Small intestine (tissue), 7 donors: ENCODE measurements at regions not wholly inside any gene's neighbourhood (a gene's known extent, or its start where the extent isn't known, plus 50 kb on each side); places are given as distances from the start of the nearest gene placed in this dataset.
"Not testable (repeated sequence)": the region's sequence is repeated elsewhere in the genome, so short reads cannot be mapped to it uniquely, and the experiment has no call there.

ENCODE experiments used
- DNase-seq, 2 donors: peaks; one replicate each; pipeline versions ENCODE4 v3.0.0 to v3.0.0-alpha.2; 2013
- FAIRE-seq: peaks from 2 replicates; lab custom pipeline; 2012; peaks lifted over from hg19 to GRCh38; lab: Jason Lieb, UNC
- H3K27ac ChIP-seq, 3 donors: one replicate each; pipeline ENCODE4 v1.5.1; 2013; ENCODE audit warnings: low read length in 2 of 3, mild to moderate bottlenecking in 2 of 3, control low read depth in 1 of 3, inconsistent platforms in 1 of 3, low read depth in 1 of 3, moderate library complexity in 1 of 3
- H3K27me3 ChIP-seq, 3 donors: one replicate each; pipeline ENCODE4 v1.6.1; 2013; ENCODE audit warnings: low read length in 3 of 3, inconsistent platforms in 1 of 3; ENCODE audit not compliant: control insufficient read depth in 3 of 3, insufficient read depth in 3 of 3
- H3K36me3 ChIP-seq, 3 donors: one replicate each; pipeline ENCODE4 v1.6.1; 2013; ENCODE audit warnings: low read length in 3 of 3, inconsistent platforms in 1 of 3, low read depth in 1 of 3, mild to moderate bottlenecking in 1 of 3, moderate library complexity in 1 of 3; ENCODE audit not compliant: control insufficient read depth in 3 of 3, insufficient read depth in 2 of 3
- H3K4me1 ChIP-seq, 3 donors: one replicate each; pipeline ENCODE4 v1.6.1; 2013; ENCODE audit warnings: low read length in 2 of 3, inconsistent platforms in 1 of 3, low read depth in 1 of 3, mild to moderate bottlenecking in 1 of 3, moderate library complexity in 1 of 3; ENCODE audit not compliant: control insufficient read depth in 3 of 3, insufficient read depth in 2 of 3
- H3K4me3 ChIP-seq, 3 donors: one replicate each; pipeline ENCODE4 v1.5.1; 2013; ENCODE audit warnings: low read length in 3 of 3, control low read depth in 1 of 3, inconsistent platforms in 1 of 3, low read depth in 1 of 3, mild to moderate bottlenecking in 1 of 3, moderate library complexity in 1 of 3
- H3K9me3 ChIP-seq, 2 donors: one replicate each; pipeline ENCODE4 v1.6.1; 2013; ENCODE audit warnings: low read depth in 1 of 2, low read length in 1 of 2; ENCODE audit not compliant: control insufficient read depth in 2 of 2, insufficient read depth in 1 of 2
- WGBS, 3 donors: extraction: QIAGEN DNeasy Blood & Tissue Kit; methylation state at CpG; one replicate each; pipeline ENCODE4 v1.1.7; 2013; 5-methylcytosine and 5-hydroxymethylcytosine counted together
- donor health status: healthy with polysubstance abuse.
- donor health status: control.
- donor health status: control.
- donor health status: Bipolar disorder and iron deficiency.
- donor health status: healthy.

DNA sequence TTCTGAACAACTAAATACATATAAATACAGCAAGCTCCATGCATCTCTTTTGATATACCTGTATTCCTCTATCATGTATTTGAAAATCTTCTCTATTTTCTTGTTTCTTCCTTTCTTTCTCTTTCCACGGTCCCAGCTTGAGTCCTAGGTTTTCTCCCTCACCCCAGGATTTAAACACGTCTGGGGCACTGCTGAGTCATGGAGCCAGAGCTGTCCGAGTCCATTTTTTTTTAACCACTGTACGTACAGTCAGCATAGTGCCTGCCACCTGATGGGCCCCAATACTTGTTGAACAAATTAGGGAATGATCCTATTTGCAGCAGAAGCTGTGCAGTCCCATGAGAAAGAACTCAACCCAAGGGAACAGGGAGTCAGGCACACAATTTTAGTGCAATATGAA lies 158.1 kb downstream of the ATP23 start:
- H3K9me3 ChIP-seq, result no peaks in the 10 kb centered on the region
- no peak for DNase-seq
- no peaks in the 10 kb centered on the region for H3K36me3 ChIP-seq
- 69 to 78% (median 76%) methylated on average over 4 of the region's 4 CpGs for WGBS, 3 donors
- no peaks in the 10 kb centered on the region for H3K27me3 ChIP-seq
- FAIRE-seq, result no peak
- H3K4me1 ChIP-seq, result no peaks in the 10 kb centered on the region
- H3K4me3 ChIP-seq, result no peak overlapping the region
- no peak overlapping the region for H3K27ac ChIP-seq

GRCh38 chr12:58104351-58104755 lies 163.0 kb downstream of the ATP23 start:
- H3K27me3 ChIP-seq, result no peaks in the 10 kb centered on the region
- no peaks in the 10 kb centered on the region for H3K9me3 ChIP-seq
- 63 to 67% (median 64%) methylated on average over 4 of the region's 4 CpGs for WGBS, 3 donors
- DNase-seq (no peak), FAIRE-seq (no peak)
- no peak overlapping the region for H3K4me3 ChIP-seq
- H3K27ac ChIP-seq, result no peak overlapping the region
- H3K36me3 ChIP-seq, result no peaks in the 10 kb centered on the region
- no peaks in the 10 kb centered on the region for H3K4me1 ChIP-seq

DNA sequence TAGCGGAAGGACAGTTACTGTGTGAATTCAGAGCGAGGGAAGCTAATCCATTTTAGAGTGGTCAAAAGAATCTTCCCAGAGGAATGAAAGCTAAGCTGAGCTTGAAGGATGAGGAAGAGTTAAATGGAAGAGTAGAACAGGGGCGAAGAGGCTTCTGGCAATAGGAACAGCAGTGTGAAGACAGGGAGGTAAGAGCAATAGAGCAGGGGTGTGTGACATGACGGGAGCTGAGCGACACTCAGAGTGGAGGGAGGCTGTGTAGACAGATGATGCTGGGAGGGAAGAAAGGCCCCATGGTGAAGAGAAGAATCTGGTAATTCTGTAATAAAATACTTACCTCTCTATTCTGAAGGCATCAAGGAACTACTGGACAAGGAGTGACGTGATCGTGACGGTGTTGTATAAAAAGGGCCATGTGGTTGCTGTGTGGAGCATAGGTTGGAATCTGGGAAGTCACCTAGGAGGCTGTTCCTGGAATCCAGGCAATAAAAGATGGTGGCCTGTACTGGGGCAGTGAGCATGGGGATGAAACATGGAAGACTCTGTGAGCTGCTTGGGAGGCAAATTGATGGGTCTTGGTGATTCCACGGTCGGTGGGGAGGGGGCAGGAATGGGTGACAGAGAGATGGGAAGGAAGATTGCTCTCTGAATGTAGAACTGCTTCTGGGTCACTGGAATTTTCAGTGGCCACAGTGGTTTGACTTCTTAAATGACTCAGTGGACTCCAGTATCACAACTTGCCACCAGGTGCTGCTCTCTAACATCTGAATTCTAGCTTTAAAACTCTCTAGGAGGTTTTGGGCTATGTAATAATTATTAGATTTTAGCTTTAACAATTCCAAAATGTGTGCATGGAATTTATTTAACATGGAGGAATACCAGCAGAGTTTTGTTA lies 164.1 kb downstream of the ATP23 start:
- no peaks in the 10 kb centered on the region for H3K36me3 ChIP-seq
- FAIRE-seq (no peak), DNase-seq (no peak)

DNA sequence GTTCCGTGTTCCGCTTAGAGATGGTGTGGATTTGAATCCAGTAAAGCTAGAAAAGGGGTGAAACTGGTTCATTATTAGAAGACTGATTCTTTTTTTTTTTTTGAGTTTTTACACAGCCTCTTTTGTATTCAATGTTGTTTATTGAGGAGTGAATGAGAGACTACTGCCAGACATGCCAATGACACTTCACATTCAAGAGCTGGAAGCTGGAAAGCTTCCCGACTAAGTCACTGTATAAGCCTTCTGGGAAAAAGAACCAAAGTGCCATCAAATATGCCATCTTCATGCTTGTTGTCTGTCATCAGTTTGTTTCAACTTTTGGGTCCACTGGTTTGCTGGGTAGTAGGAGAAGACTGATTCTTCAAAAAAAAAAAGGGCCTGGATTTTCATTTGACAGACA lies 164.8 kb downstream of the ATP23 start:
- Histone ChIP-seq H3K9me3 (no peaks in the 10 kb centered on the region), H3K36me3 (no peaks in the 10 kb centered on the region), H3K27ac (no peak overlapping the region), H3K4me1 (no peaks in the 10 kb centered on the region), H3K27me3 (no peaks in the 10 kb centered on the region), H3K4me3 (no peak overlapping the region)
- FAIRE-seq (no peak), DNase-seq (no peak)
- WGBS, 3 donors, result 84 to 86% (median 86%) methylated on average over 3 of the region's 3 CpGs

More for the DNA sequence above, 164.1 kb downstream of the ATP23 start:
- Histone ChIP-seq H3K4me1 (no peaks in the 10 kb centered on the region), H3K27ac (no peak overlapping the region), H3K4me3 (no peak overlapping the region), H3K27me3 (no peaks in the 10 kb centered on the region), H3K9me3 (no peaks in the 10 kb centered on the region)
- 89 to 93% (median 89%) methylated on average over 10 of the region's 10 CpGs for WGBS, 3 donors

GRCh38 chr12:58117201-58117600 lies 175.8 kb downstream of the ATP23 start:
- H3K4me1 ChIP-seq, result no peaks in the 10 kb centered on the region
- DNase-seq (no peak), FAIRE-seq (no peak)
- no peaks in the 10 kb centered on the region for H3K27me3 ChIP-seq
- no peak overlapping the region for H3K27ac ChIP-seq
- no peaks in the 10 kb centered on the region for H3K36me3 ChIP-seq
- H3K4me3 ChIP-seq, result no peak overlapping the region
- 58 to 65% (median 60%) methylated on average over 3 of the region's 3 CpGs for WGBS, 3 donors
- H3K9me3 ChIP-seq, result no peaks in the 10 kb centered on the region

DNA sequence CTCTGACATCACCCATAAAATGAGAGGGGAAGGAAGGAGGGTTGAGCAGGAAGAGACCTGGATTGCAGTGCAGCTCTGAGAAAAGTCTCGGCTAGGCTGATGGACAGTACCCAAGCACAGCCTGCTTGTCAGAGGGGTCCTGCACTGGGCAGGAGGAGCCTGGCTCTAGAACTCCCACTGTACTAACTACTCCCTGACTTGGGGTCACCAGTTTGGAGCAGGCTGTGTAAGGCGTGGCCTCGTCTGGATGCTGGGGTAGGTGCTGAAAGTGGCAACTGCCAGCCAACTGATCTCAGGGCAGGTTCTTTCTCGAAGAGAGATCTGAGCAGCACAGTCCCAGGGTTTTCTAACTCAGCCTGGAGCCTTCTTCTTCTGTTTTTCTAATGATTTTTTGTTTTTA lies 176.3 kb downstream of the ATP23 start:
- WGBS, 3 donors, result 69 to 79% (median 75%) methylated on average over 4 of the region's 4 CpGs
- no peaks in the 10 kb centered on the region for H3K36me3 ChIP-seq
- no peaks in the 10 kb centered on the region for H3K9me3 ChIP-seq
- no peak for DNase-seq
- no peaks in the 10 kb centered on the region for H3K27me3 ChIP-seq
- H3K4me3 ChIP-seq, result no peak overlapping the region
- H3K4me1 ChIP-seq, result no peaks in the 10 kb centered on the region
- no peak overlapping the region for H3K27ac ChIP-seq
- no peak for FAIRE-seq

GRCh38 chr12:58125761-58126160 lies 184.4 kb downstream of the ATP23 start:
- H3K4me3 ChIP-seq, H3K27me3 ChIP-seq: not testable (repeated sequence)

GRCh38 chr12:58131986-58132755 lies 190.8 kb downstream of the ATP23 start:
- DNase-seq, result no peak
- H3K9me3 ChIP-seq, result no peaks in the 10 kb centered on the region
- no peak for FAIRE-seq
- H3K36me3 ChIP-seq, result no peaks in the 10 kb centered on the region
- no peak overlapping the region for H3K4me3 ChIP-seq
- no peak overlapping the region for H3K27ac ChIP-seq
- no peaks in the 10 kb centered on the region for H3K27me3 ChIP-seq
- WGBS, 3 donors, result 83 to 88% (median 83%) methylated on average over 5 of the region's 5 CpGs
- H3K4me1 ChIP-seq, result no peaks in the 10 kb centered on the region

More at GRCh38 chr12:58125761-58126160, 184.4 kb downstream of the ATP23 start:
- not testable (repeated sequence) for H3K36me3 ChIP-seq, FAIRE-seq, H3K4me1 ChIP-seq, H3K9me3 ChIP-seq, DNase-seq, H3K27ac ChIP-seq
